Coronary artery (tissue), 2 donors: ENCODE measurements at regions not wholly inside any gene's neighbourhood (a gene's known extent, or its start where the extent isn't known, plus 50 kb on each side); places are given as distances from the start of the nearest gene placed in this dataset.
A peak's percentile ranks its signal among the peaks of the same experiment; 100 is the strongest.

Experiments
- DNase-seq: peaks from one replicate; pipeline ENCODE4 v3.0.0-alpha.2; 2017; ENCODE audit warnings: low spot score
- H3K27ac ChIP-seq, 2 donors: fragments of 200-600 bp; sonication (generic); one replicate each; pipeline ENCODE4 v1.5.1; 2016 to 2019
- H3K4me3 ChIP-seq: fragments of 200-600 bp; sonication (generic); 2 replicates; pipeline ENCODE4 v1.5.1; 2016; ENCODE audit warnings: mild to moderate bottlenecking, moderate library complexity
- TF ChIP-seq, protein P1 (sequence below): fragments of 200-600 bp; sonication (generic); IDR thresholded peaks from one replicate; pipeline ENCODE4 v1.5.1; 2019; ENCODE audit warnings: antibody characterized with exemption

DNA sequence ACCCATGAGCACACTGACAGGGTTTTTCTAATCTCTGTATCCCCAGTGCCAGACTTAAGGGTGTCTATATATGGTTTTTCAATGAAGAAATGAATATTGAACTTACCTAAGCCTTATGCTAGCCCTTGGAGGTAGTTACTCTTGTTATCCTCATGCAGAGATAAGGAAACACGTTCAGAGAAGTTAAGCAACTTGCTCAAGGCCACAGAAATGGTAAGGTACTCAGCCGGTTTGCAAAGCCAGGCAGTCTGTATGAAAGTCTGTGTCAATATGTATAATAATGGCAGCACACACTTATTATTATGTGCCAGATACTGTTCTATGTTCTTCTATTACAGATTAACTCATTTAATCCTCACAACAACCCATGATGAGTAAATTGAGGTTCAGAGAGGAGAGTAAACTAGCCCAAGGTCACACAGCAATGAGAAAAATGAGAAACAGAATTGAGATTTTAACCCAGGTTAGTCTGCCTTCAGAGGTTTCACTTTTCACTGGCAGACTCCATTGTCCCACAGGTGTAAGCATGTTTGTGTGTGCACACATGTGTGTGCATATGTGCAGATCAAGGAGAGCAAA is 54.6 kb upstream of the CSF3R start:
- no peak overlapping the region for H3K27ac ChIP-seq
- DNase-seq: no peak
- H3K4me3 ChIP-seq: no peak overlapping the region
- TF ChIP-seq, protein P1, sequence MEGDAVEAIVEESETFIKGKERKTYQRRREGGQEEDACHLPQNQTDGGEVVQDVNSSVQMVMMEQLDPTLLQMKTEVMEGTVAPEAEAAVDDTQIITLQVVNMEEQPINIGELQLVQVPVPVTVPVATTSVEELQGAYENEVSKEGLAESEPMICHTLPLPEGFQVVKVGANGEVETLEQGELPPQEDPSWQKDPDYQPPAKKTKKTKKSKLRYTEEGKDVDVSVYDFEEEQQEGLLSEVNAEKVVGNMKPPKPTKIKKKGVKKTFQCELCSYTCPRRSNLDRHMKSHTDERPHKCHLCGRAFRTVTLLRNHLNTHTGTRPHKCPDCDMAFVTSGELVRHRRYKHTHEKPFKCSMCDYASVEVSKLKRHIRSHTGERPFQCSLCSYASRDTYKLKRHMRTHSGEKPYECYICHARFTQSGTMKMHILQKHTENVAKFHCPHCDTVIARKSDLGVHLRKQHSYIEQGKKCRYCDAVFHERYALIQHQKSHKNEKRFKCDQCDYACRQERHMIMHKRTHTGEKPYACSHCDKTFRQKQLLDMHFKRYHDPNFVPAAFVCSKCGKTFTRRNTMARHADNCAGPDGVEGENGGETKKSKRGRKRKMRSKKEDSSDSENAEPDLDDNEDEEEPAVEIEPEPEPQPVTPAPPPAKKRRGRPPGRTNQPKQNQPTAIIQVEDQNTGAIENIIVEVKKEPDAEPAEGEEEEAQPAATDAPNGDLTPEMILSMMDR: no peak

DNA sequence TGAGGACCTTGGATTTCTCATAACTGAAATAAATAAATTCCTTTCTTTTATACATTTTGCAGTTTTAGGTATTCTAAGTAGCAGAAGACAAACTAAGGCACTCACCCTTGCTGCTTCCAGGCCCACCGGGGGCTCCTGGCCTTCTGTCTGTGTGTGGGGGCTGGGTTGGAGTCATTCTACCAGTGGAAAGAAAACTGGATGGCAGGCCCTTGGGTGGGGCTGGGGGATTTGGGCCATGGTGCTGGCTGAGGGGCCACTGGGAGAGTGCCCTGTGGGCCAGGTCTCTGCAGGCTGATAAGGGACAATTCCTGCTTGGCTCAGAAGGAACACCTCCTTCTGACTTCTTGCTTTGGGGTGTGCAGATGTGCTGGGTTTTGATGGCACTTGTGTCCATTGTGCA is 54.0 kb upstream of the CSF3R start:
- DNase-seq: peak; percentile 47
- no peak overlapping the region for H3K4me3 ChIP-seq
- TF ChIP-seq, protein P1: no peak
- H3K27ac ChIP-seq: no peak overlapping the region

GRCh38 chr1:36534711-36535412 is 52.1 kb upstream of the CSF3R start:
- H3K4me3 ChIP-seq: no peak overlapping the region
- peak; percentile 46 for DNase-seq
- TF ChIP-seq, protein P1: no peak

GRCh38 chr1:36533897-36534296 is 51.2 kb upstream of the CSF3R start:
- Histone ChIP-seq H3K4me3 (no peak overlapping the region), H3K27ac (no peak overlapping the region)
- TF ChIP-seq, protein P1: no peak
- DNase-seq: peak; percentile 3

More at GRCh38 chr1:36534711-36535412, 52.1 kb upstream of the CSF3R start:
- H3K27ac ChIP-seq: no peak overlapping the region

- Histone ChIP-seq H3K4me3 (no peak overlapping the region), H3K27ac (no peak overlapping the region)
- peak; percentile 28 for DNase-seq
- TF ChIP-seq, protein P1: no peak
Measured at GRCh38 chr1:36532810-36533401, 50.2 kb upstream of the CSF3R start.
